HG03469 (cell line): ENCODE measurements at regions not wholly inside any gene's neighbourhood (a gene's known extent, or its start where the extent isn't known, plus 50 kb on each side); places are given as distances from the start of the nearest gene placed in this dataset.

Source experiments
- ATAC-seq: cut with Tn5 transposase; IDR thresholded peaks from one replicate; pipeline ENCODE4 v1.9.1; 2021; ENCODE audit warnings: mild to moderate bottlenecking, moderate library complexity, moderate number of reproducible peaks; ENCODE audit not compliant: unreplicated experiment

- no peak for ATAC-seq
Measured at GRCh38 chr5:42900734-42901133, 89.0 kb upstream of the SELENOP start.

DNA sequence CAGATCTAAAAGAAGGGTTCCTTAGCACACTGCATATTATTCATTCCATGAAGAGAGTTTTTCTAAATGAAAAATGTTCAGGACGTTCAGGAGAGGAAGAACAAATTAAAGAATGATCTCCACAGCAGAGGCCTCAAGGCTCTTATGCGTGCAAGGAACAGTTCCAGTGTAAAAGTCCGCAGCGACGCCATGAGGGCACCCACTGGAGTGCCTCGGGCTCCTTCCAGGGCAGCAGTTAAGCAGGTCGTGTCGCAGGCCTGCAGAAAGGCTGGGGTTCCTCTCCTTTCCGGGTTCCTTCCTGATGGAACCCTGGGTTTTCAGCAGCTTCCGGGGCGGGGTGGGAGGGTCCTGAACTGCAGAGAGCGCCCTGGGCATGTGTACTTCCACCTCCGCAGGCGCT is 87.1 kb upstream of the SELENOP start:
- no peak for ATAC-seq

GRCh38 chr5:42896523-42896922 is 84.8 kb upstream of the SELENOP start:
- no peak for ATAC-seq

DNA sequence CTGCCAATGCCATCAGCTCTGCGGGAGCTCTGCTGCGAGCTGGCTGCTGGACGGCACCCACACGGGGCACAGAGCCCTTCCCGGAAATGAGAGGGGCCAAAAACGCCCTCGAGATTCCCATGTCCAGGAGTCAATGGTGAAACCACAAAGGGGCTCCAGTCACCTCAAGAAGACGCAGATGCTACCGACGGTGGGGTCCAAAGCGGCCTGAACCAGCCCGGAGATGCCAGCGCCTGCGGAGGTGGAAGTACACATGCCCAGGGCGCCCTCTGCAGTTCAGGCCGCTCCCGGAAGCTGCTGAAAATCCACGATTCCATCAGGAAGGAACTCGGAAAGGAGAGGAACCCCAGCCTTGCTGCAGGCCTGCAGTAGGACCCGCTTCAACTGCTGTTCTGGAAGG is 82.4 kb upstream of the SELENOP start:
- ATAC-seq: no peak

GRCh38 chr5:42889311-42889933 is 77.7 kb upstream of the SELENOP start:
- ATAC-seq: peak; percentile 97

DNA sequence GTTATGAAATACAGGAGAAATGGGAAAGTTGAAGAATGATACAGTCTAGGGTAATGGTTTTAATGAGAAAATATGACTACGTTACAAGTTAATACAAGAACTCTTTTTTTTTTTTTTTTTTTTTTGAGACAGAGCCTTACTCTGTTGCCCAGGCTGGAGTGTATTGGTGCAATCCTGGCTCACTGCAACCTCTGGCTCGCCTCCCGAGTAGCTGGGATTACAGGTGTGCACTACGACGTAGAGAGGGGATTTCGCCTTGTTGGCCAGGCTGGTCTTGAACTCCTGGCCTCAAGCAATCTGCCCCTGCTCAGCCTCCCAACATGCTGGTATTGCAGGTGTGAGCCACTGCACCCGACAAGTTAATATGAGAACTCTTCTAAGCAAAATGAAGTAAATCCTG is 77.1 kb upstream of the SELENOP start:
- no peak for ATAC-seq

DNA sequence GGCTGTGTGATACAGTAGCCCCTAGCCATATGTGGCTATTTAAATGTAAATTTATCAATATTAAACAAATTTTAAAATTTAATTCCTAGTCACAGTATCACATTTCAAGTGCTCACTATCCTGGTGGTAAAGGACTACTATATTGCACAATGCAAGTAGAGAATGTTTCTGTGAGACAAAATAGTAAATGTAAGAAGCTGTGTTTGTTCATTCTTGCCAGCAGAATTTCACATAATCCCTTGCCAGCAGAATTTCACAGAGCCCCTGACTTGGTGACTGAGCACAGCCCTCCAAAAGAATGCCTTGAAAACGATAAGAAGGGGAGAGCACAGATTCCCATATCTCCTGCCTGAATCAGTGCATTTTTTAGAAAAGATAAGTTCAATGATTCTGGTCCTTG is 75.9 kb upstream of the SELENOP start:
- ATAC-seq: no peak

DNA sequence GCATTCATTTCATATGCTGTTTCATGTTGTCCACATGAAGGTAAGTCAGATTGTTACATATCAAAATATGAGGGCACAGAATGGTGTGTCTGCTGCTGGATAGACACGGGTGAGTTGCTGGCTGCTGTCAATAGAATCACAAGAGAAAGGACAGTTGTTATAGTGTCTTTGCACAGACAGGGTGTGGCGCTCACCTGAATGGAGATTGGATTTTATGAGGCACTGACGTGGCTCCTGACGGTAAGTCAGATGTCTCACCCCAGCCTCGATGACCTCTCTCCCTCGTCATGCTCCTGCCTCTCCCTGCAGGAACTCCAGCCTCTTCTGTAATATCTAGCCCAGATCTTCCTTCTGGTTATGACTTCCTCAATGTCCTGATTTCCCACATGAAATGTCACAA is 75.4 kb upstream of the SELENOP start:
- ATAC-seq: no peak

DNA sequence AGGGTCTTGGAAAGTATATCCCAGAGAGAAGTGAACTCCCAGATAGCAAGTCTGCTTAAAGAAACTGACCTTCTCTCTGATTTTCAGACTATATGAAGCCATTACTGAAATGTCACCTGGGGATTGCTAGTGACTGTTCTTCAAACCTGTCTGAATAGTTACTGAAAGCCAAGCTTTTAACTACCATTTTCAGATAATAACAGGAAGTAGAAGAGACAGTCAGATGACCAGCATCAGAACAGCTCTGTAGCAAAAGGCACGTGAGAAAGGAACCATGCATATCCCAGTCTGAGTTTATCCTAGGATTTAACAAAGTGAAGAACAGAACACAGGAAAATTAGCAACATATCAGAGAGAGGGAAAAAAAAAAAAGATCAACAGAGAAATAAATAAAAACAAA is 74.9 kb upstream of the SELENOP start:
- no peak for ATAC-seq

- ATAC-seq: no peak
Measured at GRCh38 chr5:42884326-42884725, 72.6 kb upstream of the SELENOP start.

GRCh38 chr5:42881416-42882117 is 69.9 kb upstream of the SELENOP start:
- ATAC-seq: no peak

DNA sequence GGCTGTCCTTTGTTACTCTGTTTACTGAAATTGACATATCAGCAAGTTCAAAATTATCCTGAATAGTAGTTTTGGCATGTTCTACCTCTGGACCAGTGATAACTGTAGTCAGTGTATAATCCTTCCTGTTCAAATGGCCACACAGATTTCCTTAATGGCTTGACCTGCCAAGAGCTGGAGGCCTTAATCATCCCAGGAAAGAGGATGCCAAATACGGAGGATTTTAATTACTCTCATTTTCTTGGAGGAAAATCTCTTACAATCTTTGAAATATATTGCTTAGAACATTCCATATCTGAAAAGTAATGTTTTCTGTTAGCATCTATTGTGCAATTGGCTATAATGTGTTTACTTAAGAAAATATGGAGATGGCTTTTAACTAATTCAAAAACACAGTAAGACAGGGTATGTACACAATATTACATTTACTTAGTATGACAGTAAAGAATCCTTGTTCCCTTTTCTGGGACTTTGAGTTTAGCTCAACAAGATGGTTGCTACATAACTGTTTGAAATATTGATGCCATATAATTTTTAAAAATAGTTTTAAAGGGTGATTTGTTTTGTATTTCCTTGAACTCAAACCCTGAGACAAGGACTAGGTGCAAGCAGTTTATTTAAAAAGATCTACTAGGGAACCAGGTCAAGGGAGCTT is 68.9 kb upstream of the SELENOP start:
- ATAC-seq: no peak

DNA sequence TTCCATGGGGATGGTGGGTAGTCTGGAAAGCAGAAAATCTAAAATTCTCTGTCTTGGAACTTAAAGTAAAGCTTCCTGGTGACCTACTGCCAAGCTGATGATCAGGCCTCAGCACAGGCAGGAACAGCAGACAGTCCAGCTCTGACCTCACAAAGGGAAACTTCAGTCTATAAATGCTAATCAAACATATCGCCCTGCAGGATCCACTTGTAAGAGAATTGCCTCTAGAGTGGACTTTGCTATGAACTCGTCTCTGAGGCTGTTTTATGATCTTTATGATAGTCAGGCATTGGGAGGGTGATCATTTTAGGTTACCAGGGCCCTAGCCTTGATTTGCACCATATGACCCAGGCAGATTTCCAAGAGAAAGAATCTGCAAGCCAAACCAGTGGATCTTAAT is 67.6 kb upstream of the SELENOP start:
- no peak for ATAC-seq

DNA sequence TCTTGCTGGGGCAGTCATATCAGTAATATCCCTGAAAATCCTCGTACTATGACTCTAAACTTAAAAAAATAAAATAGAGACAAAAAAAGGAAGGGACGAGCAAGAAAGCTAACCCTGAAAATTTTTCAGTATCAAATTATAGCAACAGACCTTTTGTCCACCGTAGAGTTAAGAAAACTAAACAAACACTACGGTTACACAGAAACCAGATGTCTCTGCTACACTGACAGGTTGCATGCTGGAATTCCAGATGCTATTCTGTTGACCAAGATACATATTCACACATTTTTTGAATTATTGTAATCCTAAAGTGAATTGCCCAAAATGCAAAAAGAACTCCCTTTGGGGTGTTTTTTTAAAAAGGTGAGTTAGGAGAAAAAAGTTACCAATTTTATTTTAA is 66.9 kb upstream of the SELENOP start:
- ATAC-seq: no peak

- ATAC-seq: no peak
Measured at GRCh38 chr5:42878041-42878440, 66.3 kb upstream of the SELENOP start.

- ATAC-seq: no peak
Measured at GRCh38 chr5:42877431-42877830, 65.7 kb upstream of the SELENOP start.

DNA sequence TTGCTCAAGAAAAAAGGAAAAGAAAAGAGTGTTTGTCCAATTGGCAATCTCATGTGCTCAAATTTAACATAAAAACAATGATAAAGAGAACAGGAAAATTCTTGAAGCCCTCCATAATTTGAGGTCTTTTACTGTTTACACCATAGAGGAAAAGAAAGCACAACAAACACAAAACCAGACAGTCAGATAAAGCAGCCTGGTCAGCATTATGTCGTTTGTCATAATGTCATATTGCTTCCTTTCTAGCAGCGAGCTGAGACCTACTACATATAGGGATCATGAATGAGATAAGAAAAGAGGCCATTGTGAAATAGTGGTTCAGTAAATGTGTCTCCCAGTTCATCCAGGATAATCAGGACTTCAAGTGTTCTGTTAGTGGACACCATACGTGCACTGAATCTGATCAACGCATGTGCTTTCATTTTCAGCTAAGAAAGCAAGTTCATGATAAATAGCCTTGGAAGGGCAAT is 64.7 kb upstream of the SELENOP start:
- ATAC-seq: no peak

- ATAC-seq: no peak
Measured at GRCh38 chr5:42875785-42876374, 64.2 kb upstream of the SELENOP start.

DNA sequence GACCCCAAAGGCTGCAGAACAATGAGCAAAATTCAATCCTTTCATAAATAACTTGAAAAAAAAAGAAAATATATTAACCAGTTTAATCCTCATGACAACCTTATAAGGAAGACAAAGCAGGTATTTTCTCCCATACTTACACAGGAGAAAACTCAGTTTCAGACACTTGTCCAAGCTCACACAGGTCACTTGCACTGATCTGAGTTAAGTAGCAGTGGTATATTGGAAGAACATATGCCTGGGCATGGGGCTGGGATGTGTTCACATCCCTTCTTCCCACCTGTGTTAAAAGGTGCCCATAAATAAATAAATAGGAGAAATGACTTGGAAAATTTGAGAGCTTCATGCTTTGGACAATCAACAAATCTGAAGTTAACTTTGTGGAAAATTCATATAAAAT is 63.5 kb upstream of the SELENOP start:
- no peak for ATAC-seq

- ATAC-seq: no peak
Measured at GRCh38 chr5:42874621-42875198, 63.0 kb upstream of the SELENOP start.

DNA sequence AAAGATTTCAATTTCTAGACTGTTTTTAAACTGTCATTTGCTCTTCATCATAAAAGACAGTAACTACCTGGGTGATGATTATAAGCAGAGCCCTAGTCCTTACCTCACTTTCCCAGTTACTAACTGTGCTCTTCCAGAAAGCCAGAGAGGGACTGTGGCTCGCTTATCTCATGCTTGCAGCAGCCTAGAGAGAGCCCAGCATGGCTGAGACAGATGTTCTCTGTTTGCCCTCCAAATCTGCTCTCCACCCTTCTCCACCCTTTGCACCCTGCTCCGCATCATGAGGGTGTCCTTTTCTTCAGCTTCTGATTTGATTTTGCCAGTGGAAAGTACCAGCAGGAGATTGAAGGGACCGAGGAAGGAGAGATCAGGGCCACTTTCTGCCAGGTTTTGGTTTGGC is 61.2 kb upstream of the SELENOP start:
- ATAC-seq: no peak
